G401 (cell line): ENCODE measurements at regions not wholly inside any gene's neighbourhood (a gene's known extent, or its start where the extent isn't known, plus 50 kb on each side); places are given as distances from the start of the nearest gene placed in this dataset.

Source experiments
- DNase-seq: peaks from one replicate; pipeline ENCODE4 v3.0.0-alpha.2; 2015; ENCODE audit warnings: low spot score
- in situ Hi-C: cut with HindIII; loops from 2 replicates; pipeline ENCODE4 v1.10.0; 2016; ENCODE audit warnings: low sequenced_read_pairs, mixed read lengths

GRCh38 chr15:60091911-60092310, 87.8 kb downstream of the FOXB1 start:
- in situ Hi-C loops: no loop called here
- no peak for DNase-seq

- in situ Hi-C loops: no loop called here
- DNase-seq: peak; percentile 3
These were observed 89.4 kb downstream of the FOXB1 start for GRCh38 chr15:60093273-60094067.

DNA sequence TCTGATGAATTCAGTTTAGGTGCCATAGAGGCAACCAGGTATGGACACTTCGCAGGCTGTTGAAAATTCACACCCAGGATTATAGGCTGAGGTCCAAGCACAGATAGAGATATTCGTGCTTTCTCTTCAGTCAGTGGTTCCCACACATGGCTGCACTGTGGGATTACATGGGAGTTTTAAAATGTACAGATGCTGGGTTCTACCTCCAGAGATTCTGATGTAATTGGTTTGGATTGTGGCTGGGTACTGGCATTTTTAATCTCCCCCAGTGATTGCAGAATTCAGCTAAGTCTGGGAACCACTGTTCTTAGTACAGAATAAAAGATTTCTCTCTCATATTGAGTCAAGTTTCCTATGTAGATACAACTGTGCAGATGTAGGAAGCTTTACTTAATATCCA, 91.6 kb downstream of the FOXB1 start:
- in situ Hi-C loops: no loop called here
- no peak for DNase-seq

- DNase-seq: no peak
- in situ Hi-C loops: no loop called here
These were observed 92.0 kb downstream of the FOXB1 start for GRCh38 chr15:60096157-60096556.

DNA sequence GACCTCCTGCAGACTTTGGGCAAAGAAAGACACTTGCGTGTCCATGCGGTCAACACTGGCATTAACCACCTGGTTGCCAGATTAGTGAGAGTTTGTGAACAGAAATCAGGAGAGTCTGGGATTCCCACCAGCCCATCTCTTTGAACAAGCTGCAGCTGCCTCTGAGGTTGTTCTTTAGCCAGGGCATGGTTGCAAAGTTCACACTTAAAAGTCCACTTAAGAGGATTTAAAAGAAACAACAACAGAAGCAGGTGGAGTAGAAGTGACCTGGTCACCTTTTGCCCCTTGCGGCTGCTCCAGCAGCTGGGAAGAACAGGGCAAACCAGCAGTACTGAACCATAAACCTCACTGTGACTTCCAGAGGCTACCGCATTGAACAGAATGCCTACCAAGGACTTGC, 97.3 kb downstream of the FOXB1 start:
- in situ Hi-C loops: no loop called here
- DNase-seq: no peak

- no peak for DNase-seq
- in situ Hi-C loops: no loop called here
These were observed 98.6 kb downstream of the FOXB1 start for GRCh38 chr15:60102748-60103147.

- DNase-seq: no peak
- in situ Hi-C loops: no loop called here
These were observed 106.8 kb downstream of the FOXB1 start for GRCh38 chr15:60110909-60111308.

GRCh38 chr15:60115579-60116380, 111.7 kb downstream of the FOXB1 start:
- DNase-seq: no peak
- in situ Hi-C loops: no loop called here

GRCh38 chr15:60116456-60117089, 112.5 kb downstream of the FOXB1 start:
- in situ Hi-C loops: no loop called here
- DNase-seq: no peak

DNA sequence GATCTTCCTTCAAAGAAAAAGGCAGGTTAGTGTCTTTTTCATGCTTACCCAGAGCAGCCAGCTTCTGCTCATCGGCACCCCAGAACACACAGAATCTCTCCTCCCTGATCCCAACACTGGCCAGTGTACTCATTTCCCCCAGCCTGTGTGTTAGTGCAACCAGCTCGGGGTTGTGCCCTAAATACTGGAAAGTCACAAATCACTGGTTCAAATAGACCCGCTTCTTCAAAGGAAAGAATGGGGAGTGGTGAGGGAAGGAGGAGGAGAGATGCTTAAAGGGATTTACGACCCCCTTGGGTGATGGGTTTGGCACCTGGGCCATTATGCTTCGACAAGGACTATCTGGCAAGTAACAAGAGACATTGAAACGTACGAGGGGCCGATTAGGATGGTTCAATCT, 114.0 kb downstream of the FOXB1 start:
- DNase-seq: no peak
- in situ Hi-C loops: no loop called here

DNA sequence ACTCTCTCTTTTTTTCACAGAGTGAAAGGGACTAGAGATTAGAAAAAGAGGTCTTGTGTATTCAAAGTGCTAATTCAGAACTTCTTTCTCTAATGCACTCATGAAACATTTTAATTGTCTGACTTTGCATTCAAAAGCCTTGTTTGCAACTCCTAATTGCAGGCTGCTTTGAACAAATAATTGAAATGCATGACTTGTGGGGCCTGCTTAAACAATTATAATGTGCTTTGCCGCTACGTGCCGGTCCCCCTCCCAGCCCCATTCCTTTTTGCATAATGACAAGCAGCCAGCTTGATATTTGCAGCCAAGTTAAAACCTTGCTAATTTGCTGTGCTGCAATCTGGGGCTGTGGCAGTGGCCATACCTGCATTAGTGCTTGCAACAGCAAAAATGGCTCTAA, 114.5 kb downstream of the FOXB1 start:
- no peak for DNase-seq
- in situ Hi-C loops: no loop called here

DNA sequence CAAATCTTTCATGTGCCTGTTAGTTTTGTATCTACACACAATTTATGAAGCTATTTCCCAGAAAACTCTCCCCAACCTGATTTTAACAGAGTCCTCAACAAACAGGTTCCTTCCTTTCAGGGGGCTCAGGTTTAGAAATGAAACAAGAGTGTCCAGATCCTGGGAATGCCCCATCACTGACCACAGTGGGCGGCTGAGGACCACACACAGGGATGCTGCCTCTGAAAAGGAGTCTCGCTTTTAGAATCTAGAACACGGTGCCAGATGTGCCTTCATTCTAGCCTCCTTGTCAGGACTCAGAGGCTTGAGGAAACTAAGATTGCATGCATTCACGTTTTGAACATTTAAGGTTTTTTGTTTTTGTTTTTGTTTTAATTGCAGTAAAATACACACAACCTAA, 115.0 kb downstream of the FOXB1 start:
- in situ Hi-C loops: no loop called here
- DNase-seq: no peak

- in situ Hi-C loops: no loop called here
- DNase-seq: no peak
These were observed 116.0 kb downstream of the FOXB1 start for GRCh38 chr15:60120100-60120499.

DNA sequence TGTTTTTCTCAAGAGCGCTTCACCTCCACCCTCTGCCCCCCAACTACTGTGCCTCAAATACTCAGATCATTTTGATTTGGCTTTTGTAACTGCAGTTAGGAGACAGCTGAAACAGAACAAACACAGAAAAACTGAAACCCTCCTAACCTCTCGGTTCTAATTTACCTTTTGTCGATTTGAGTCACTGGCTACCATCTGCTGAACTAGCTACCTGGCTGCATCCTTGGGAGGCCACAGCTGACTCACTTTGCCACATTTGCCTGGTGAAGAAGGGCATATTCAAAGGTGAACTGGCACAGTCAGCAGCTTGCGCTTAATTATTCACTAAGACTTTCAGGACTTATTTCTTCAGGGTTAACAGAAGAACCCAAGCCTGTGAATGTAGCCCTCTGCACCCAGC, 117.7 kb downstream of the FOXB1 start:
- DNase-seq: no peak
- in situ Hi-C loops: no loop called here

- in situ Hi-C loops: no loop called here
- DNase-seq: no peak
These were observed 118.6 kb downstream of the FOXB1 start for GRCh38 chr15:60122691-60123090.

DNA sequence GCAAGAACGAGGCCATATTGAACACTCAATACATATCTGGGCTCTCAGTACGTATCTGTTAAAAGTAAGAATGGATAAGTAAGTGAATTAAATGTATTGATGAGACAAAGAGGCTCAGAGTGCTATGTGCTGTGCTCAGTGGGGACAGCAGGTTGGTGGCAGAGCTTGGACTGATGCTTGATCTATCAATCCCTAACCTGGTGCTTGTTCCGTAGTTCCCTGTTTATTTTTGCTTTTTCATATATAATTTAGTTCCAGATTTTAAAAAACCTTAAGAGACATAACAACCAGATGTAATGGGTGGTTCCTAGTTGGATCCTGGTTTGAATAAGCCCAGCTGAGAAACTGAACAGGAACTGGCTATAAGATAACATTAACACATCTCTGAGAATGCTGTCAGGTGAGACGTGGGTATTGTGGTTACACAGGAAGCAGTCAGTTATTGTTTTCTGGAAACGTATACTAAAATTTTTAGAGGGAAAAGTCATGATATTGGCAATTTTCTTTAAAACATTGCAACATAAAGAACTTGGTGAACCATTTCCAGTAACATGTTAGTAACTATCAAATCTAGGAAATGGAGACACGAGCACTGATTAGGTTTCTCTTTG, 120.5 kb downstream of the FOXB1 start:
- DNase-seq: no peak
- in situ Hi-C loops: no loop called here

- in situ Hi-C loops: no loop called here
- no peak for DNase-seq
These were observed 121.2 kb downstream of the FOXB1 start for GRCh38 chr15:60125334-60125733.

GRCh38 chr15:60126200-60126599, 122.1 kb downstream of the FOXB1 start:
- no peak for DNase-seq
- in situ Hi-C loops: no loop called here

DNA sequence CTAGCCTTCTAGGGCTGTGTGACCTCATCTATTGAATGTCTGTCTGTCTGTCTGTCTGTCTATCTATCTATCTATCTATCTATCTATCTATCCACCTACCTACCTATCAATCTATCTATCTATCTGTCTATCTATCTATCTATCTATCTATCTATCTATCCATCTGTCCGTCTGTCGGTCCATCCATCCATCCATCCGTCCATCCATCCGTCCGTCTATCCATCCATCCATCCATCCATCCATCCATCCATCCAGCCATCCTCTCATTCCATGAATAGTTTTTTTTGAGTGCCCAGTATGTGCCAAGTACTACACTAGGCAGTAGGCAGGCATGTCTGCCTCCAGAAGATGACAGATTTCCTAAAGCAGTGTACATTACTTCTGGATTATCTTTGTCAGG, 122.5 kb downstream of the FOXB1 start:
- DNase-seq: no peak
- in situ Hi-C loops: no loop called here

DNA sequence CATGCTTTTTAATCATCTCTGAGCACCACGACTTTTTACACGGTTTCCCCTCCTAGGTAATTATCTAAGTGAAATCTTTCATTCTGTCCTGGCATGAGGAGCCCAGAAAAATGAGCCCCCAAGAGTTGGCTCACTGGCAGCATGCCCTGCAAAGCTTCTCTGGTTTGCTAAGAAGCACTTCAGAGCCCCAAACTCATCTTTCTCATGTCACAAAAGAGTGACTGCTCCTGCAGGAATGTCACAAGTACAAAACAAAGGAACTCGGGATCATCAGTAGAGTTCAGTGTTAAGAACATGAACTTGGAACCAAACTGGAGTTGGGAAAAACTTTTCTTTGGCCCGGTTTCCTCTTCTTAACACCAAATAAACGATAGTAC, 123.9 kb downstream of the FOXB1 start:
- in situ Hi-C loops: no loop called here
- no peak for DNase-seq
